Uterus (tissue), 3 donors: ENCODE measurements at regions not wholly inside any gene's neighbourhood (a gene's known extent, or its start where the extent isn't known, plus 50 kb on each side); places are given as distances from the start of the nearest gene placed in this dataset.

ENCODE experiments used
- DNase-seq, 2 donors: peaks; one replicate each; pipeline ENCODE4 v3.0.0-alpha.2; 2019 to 2020
- H3K27ac ChIP-seq, 2 donors: fragments of 200-600 bp; sonication (generic); 1 replicate in 1 of 2; 2 replicates in 1 of 2; pipeline ENCODE4 v1.5.1; 2016 to 2018
- H3K27me3 ChIP-seq, 2 donors: fragments of 200-600 bp; sonication (generic); one replicate each; pipeline ENCODE4 v1.5.1; 2018 to 2019; ENCODE audit warnings: control low read depth in 1 of 2
- H3K36me3 ChIP-seq, 2 donors: fragments of 200-600 bp; sonication (generic); one replicate each; pipeline ENCODE4 v1.5.1; 2019; ENCODE audit warnings: control low read depth in 1 of 2
- H3K4me1 ChIP-seq, 2 donors: fragments of 200-600 bp; sonication (generic); one replicate each; pipeline ENCODE4 v1.5.1; 2018 to 2019; ENCODE audit warnings: control low read depth in 1 of 2
- H3K4me3 ChIP-seq, 2 donors: fragments of 200-600 bp; sonication (generic); 1 replicate in 1 of 2; 2 replicates in 1 of 2; pipeline ENCODE4 v1.5.1; 2018 to 2019; ENCODE audit warnings: mild to moderate bottlenecking in 1 of 2
- H3K9me3 ChIP-seq, 2 donors: fragments of 200-600 bp; sonication (generic); one replicate each; pipeline ENCODE4 v1.5.1; 2019; ENCODE audit warnings: control low read depth in 1 of 2
- POLR2A ChIP-seq, 2 donors: fragments of 450-650 bp; IDR thresholded peaks; one replicate each; pipeline ENCODE4 v1.6.1; 2016; ENCODE audit warnings: antibody characterized with exemption in 2 of 2, mild to moderate bottlenecking in 1 of 2, moderate library complexity in 1 of 2
- intact Hi-C: fragments of 100-400 bp; cut with DNase I; formaldehyde crosslinking; loops from one replicate; pipeline ENCODE4 v1.15.1; 2023; ENCODE audit warnings: low total_unique reads
- TF ChIP-seq, protein P1 (sequence below), 4 experiments: fragments of 200-600 bp in 2 of 4; fragments of 450-650 bp in 2 of 4; sonication (generic) in 2 of 4; IDR thresholded peaks; one replicate each; pipeline ENCODE4 v1.5.1; 2016 to 2019; ENCODE audit warnings: antibody characterized with exemption in 4 of 4, mild to moderate bottlenecking in 2 of 4, moderate library complexity in 1 of 4
- donor health status: DM: yes; HTN: yes; CAD: no.

DNA sequence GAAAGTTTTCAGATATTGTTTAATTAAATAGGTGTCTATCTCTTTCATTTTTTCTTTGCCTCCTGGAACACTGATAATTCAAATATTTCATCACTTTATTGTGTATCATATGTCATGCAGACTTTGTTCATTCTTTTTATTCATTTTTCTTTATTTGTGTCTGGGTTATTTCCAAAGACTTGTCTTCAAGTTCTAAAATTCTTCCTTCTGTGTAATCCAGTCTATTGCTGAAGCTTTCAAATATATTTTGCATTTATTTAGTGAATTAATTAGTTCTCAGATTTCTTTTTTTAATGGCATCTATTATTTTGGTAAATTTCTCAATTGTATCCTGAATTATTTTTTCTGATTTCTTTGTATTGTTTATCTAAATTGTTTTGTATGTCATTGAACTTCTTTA lies 70.1 kb downstream of the ZNF330 start:
- no peak for DNase-seq
- intact Hi-C loops: no loop called here
- TF ChIP-seq, protein P1, sequence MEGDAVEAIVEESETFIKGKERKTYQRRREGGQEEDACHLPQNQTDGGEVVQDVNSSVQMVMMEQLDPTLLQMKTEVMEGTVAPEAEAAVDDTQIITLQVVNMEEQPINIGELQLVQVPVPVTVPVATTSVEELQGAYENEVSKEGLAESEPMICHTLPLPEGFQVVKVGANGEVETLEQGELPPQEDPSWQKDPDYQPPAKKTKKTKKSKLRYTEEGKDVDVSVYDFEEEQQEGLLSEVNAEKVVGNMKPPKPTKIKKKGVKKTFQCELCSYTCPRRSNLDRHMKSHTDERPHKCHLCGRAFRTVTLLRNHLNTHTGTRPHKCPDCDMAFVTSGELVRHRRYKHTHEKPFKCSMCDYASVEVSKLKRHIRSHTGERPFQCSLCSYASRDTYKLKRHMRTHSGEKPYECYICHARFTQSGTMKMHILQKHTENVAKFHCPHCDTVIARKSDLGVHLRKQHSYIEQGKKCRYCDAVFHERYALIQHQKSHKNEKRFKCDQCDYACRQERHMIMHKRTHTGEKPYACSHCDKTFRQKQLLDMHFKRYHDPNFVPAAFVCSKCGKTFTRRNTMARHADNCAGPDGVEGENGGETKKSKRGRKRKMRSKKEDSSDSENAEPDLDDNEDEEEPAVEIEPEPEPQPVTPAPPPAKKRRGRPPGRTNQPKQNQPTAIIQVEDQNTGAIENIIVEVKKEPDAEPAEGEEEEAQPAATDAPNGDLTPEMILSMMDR (IDR thresholded peaks at IDR 0.05): no peak
- no peak for TF ChIP-seq POLR2A (IDR thresholded peaks at IDR 0.05)
- H3K4me1 ChIP-seq: no peaks in the 10 kb centered on the region
- H3K4me3 ChIP-seq: no peak overlapping the region
- no peak overlapping the region for H3K27ac ChIP-seq
- no peaks in the 10 kb centered on the region for H3K9me3 ChIP-seq
- no peaks in the 10 kb centered on the region for H3K27me3 ChIP-seq
- H3K36me3 ChIP-seq: no peaks in the 10 kb centered on the region

DNA sequence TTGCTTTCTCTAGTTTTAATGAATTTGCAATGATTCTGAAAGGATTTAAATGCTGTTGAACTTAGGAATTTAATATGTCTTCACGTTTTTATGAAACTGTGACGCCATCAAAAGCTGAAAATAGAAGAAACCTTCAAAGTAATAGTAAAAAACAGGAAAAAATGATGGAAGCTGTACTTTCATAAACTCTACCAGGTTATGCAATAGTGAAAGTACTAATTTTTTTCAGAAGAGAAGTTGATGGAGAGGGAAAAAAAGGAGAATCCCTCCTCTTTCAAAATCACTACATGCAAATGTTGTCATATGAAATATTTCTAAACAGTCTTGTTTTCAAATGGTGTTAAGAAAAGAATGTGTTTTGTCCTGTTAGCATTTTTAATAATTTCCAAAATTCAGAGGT lies 73.6 kb downstream of the ZNF330 start:
- no peaks in the 10 kb centered on the region for H3K9me3 ChIP-seq
- no peak overlapping the region for H3K27ac ChIP-seq
- TF ChIP-seq, protein P1 (IDR thresholded peaks at IDR 0.05): no peak
- TF ChIP-seq POLR2A (IDR thresholded peaks at IDR 0.05): no peak
- H3K4me3 ChIP-seq: no peak overlapping the region
- no peaks in the 10 kb centered on the region for H3K27me3 ChIP-seq
- H3K36me3 ChIP-seq: no peaks in the 10 kb centered on the region
- no peak for DNase-seq
- intact Hi-C loops: no loop called here
- no peaks in the 10 kb centered on the region for H3K4me1 ChIP-seq

DNA sequence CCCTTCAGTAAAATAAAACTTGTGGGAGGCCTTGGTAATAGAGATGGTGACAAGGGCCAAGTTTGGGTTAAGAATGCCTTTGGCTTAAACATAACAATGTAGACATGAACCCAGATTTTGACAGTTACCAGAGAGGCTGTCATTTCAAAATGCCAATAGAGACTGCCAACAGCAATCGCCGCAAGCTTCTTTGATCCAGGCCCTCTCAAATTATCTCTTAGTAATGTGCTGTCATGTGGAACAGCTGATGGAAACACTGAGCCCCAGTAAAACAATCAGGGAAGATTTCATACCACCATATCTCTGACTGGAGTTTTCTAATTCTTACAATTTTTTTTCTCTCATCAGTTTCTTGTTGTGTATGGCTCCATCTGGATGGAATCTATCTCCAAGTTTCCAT lies 80.5 kb downstream of the ZNF330 start:
- Histone ChIP-seq H3K27me3 (no peaks in the 10 kb centered on the region), H3K27ac (no peak overlapping the region), H3K36me3 (no peaks in the 10 kb centered on the region), H3K4me1 (no peaks in the 10 kb centered on the region), H3K9me3 (no peaks in the 10 kb centered on the region), H3K4me3 (no peak overlapping the region)
- TF ChIP-seq POLR2A (IDR thresholded peaks at IDR 0.05): no peak
- TF ChIP-seq, protein P1 (IDR thresholded peaks at IDR 0.05): no peak
- no peak for DNase-seq
- intact Hi-C loops: no loop called here

DNA sequence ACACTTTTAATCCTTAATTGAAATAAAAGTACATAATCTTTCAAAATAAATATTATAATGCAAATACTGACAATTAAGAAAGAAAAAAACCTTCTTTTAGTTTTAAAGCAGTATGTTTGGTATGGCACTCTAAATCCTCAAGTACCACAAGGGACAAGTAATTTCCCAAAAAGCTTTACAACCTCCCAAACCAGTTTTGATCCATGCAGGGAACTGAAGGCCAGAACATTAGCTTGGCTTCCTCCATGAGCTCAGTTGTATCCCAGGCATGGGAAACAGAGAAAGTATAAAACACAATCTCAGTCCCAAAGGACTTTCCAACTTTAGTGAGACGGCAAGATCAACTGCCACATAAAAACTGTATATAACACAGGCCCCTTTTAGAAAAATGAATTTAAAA lies 82.2 kb downstream of the ZNF330 start:
- Histone ChIP-seq H3K36me3 (no peaks in the 10 kb centered on the region), H3K4me1 (no peaks in the 10 kb centered on the region), H3K27ac (no peak overlapping the region), H3K27me3 (no peaks in the 10 kb centered on the region), H3K4me3 (no peak overlapping the region), H3K9me3 (no peaks in the 10 kb centered on the region)
- no peak for TF ChIP-seq POLR2A (IDR thresholded peaks at IDR 0.05)
- TF ChIP-seq, protein P1 (IDR thresholded peaks at IDR 0.05): no peak
- DNase-seq: no peak
- intact Hi-C loops: no loop called here

DNA sequence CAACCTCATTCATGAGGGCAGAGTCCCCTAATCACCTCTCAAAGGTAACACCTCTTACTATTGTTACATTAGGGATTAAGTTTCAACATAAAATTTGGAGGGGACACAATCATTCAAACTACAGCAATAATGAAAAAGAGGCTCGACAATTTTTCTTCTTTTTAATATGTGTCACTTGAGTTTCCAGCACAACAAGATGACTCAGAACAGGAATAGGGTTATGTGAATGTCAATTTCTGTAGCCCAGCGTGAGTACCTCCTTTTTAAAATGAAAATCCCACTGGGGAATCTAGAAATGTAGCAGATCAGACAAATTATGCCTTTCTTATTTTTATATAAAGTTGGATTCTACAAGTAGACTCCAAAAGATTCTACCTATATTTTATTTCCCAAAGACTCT lies 83.7 kb downstream of the ZNF330 start:
- H3K36me3 ChIP-seq: no peaks in the 10 kb centered on the region
- no peaks in the 10 kb centered on the region for H3K9me3 ChIP-seq
- no peaks in the 10 kb centered on the region for H3K4me1 ChIP-seq
- no peak overlapping the region for H3K27ac ChIP-seq
- no peak for TF ChIP-seq POLR2A (IDR thresholded peaks at IDR 0.05)
- TF ChIP-seq, protein P1 (IDR thresholded peaks at IDR 0.05): no peak
- no peak for DNase-seq
- H3K4me3 ChIP-seq: no peak overlapping the region
- H3K27me3 ChIP-seq: no peaks in the 10 kb centered on the region
- intact Hi-C loops: no loop called here
